ENCODE measurements at regions not wholly inside any gene's neighbourhood (a gene's known extent, or its start where the extent isn't known, plus 50 kb on each side); places are given as distances from the start of the nearest gene placed in this dataset.

DNA sequence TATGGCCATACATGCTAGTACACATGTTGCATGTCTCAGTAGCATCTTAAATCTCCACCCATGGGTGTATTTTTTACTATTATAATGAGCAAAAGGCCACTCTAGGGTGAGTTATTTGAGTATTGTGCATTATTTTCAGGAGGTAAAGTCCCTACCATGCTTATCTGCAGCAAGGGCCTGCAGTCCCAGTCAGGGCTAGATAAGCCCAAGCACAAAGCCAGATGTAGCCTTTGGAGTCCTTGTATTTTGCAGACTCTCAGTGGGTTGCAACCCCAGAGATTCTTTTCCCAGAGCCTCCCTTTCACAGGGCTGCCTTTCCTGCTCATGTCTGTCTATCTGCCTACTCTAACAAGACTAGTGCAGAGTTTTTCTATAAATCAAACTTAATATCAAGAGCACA is 295.3 kb downstream of the IPO8 start:
- TF ChIP-seq, protein P1, sequence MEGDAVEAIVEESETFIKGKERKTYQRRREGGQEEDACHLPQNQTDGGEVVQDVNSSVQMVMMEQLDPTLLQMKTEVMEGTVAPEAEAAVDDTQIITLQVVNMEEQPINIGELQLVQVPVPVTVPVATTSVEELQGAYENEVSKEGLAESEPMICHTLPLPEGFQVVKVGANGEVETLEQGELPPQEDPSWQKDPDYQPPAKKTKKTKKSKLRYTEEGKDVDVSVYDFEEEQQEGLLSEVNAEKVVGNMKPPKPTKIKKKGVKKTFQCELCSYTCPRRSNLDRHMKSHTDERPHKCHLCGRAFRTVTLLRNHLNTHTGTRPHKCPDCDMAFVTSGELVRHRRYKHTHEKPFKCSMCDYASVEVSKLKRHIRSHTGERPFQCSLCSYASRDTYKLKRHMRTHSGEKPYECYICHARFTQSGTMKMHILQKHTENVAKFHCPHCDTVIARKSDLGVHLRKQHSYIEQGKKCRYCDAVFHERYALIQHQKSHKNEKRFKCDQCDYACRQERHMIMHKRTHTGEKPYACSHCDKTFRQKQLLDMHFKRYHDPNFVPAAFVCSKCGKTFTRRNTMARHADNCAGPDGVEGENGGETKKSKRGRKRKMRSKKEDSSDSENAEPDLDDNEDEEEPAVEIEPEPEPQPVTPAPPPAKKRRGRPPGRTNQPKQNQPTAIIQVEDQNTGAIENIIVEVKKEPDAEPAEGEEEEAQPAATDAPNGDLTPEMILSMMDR (IDR thresholded peaks at IDR 0.05 in 8 of 11, conservative IDR thresholded peaks at IDR 0.05 in 3 of 11) = no peak
- TF ChIP-seq POLR2A (IDR thresholded peaks at IDR 0.05) = no peak

Measured in spleen (tissue), 7 donors.